ENCODE measurements at regions not wholly inside any gene's neighbourhood (a gene's known extent, or its start where the extent isn't known, plus 50 kb on each side); places are given as distances from the start of the nearest gene placed in this dataset.

DNA sequence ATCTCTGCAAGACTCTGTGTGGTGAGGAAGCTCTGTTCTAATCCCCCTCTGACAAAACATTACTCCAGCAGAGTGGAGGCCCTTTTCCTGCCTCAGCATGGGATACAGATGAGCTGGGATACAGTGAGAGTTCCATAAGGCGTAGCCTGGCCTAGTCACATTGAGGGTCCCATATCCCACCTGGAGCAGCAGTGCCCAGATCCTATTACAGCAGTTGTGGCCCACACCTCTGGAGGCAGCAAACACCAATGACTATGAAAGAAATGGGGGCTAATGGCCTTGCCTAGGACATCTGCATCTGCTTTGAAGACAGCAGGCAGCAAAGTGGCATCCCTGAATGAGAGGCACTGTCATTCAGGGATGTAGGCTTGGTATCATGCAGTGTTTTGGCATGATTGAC is 534.5 kb downstream of the TDRD15 start:
- TF ChIP-seq, protein P1, sequence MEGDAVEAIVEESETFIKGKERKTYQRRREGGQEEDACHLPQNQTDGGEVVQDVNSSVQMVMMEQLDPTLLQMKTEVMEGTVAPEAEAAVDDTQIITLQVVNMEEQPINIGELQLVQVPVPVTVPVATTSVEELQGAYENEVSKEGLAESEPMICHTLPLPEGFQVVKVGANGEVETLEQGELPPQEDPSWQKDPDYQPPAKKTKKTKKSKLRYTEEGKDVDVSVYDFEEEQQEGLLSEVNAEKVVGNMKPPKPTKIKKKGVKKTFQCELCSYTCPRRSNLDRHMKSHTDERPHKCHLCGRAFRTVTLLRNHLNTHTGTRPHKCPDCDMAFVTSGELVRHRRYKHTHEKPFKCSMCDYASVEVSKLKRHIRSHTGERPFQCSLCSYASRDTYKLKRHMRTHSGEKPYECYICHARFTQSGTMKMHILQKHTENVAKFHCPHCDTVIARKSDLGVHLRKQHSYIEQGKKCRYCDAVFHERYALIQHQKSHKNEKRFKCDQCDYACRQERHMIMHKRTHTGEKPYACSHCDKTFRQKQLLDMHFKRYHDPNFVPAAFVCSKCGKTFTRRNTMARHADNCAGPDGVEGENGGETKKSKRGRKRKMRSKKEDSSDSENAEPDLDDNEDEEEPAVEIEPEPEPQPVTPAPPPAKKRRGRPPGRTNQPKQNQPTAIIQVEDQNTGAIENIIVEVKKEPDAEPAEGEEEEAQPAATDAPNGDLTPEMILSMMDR (IDR thresholded peaks at IDR 0.05): no peak
- TF ChIP-seq, protein P2, sequence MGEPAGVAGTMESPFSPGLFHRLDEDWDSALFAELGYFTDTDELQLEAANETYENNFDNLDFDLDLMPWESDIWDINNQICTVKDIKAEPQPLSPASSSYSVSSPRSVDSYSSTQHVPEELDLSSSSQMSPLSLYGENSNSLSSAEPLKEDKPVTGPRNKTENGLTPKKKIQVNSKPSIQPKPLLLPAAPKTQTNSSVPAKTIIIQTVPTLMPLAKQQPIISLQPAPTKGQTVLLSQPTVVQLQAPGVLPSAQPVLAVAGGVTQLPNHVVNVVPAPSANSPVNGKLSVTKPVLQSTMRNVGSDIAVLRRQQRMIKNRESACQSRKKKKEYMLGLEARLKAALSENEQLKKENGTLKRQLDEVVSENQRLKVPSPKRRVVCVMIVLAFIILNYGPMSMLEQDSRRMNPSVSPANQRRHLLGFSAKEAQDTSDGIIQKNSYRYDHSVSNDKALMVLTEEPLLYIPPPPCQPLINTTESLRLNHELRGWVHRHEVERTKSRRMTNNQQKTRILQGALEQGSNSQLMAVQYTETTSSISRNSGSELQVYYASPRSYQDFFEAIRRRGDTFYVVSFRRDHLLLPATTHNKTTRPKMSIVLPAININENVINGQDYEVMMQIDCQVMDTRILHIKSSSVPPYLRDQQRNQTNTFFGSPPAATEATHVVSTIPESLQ (CRISPR knock-in tag; IDR thresholded peaks at IDR 0.05): no peak
- no peak for TF ChIP-seq ZNF423 (CRISPR knock-in tag; IDR thresholded peaks at IDR 0.05)
- no peak for TF ChIP-seq FOXP1 (CRISPR knock-in tag; IDR thresholded peaks at IDR 0.05; ENCODE audit: borderline replicate concordance)
- TF ChIP-seq ZNF219 (CRISPR knock-in tag; IDR thresholded peaks at IDR 0.05; ENCODE audit: borderline replicate concordance): no peak
- TF ChIP-seq, protein P3, sequence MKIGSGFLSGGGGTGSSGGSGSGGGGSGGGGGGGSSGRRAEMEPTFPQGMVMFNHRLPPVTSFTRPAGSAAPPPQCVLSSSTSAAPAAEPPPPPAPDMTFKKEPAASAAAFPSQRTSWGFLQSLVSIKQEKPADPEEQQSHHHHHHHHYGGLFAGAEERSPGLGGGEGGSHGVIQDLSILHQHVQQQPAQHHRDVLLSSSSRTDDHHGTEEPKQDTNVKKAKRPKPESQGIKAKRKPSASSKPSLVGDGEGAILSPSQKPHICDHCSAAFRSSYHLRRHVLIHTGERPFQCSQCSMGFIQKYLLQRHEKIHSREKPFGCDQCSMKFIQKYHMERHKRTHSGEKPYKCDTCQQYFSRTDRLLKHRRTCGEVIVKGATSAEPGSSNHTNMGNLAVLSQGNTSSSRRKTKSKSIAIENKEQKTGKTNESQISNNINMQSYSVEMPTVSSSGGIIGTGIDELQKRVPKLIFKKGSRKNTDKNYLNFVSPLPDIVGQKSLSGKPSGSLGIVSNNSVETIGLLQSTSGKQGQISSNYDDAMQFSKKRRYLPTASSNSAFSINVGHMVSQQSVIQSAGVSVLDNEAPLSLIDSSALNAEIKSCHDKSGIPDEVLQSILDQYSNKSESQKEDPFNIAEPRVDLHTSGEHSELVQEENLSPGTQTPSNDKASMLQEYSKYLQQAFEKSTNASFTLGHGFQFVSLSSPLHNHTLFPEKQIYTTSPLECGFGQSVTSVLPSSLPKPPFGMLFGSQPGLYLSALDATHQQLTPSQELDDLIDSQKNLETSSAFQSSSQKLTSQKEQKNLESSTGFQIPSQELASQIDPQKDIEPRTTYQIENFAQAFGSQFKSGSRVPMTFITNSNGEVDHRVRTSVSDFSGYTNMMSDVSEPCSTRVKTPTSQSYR (CRISPR knock-in tag; IDR thresholded peaks at IDR 0.05): no peak
- no peak for TF ChIP-seq TEAD4 (CRISPR knock-in tag; IDR thresholded peaks at IDR 0.05)
- TF ChIP-seq USF2 (CRISPR knock-in tag; IDR thresholded peaks at IDR 0.05): no peak
- no peak for TF ChIP-seq E2F4 (CRISPR knock-in tag; IDR thresholded peaks at IDR 0.05; ENCODE audit: borderline replicate concordance, low read depth)
- TF ChIP-seq MAX (CRISPR knock-in tag; IDR thresholded peaks at IDR 0.05): no peak
- no peak for TF ChIP-seq GRHL2 (CRISPR knock-in tag; IDR thresholded peaks at IDR 0.05; ENCODE audit: insufficient replicate concordance, severe bottlenecking)
- TF ChIP-seq, protein P4, sequence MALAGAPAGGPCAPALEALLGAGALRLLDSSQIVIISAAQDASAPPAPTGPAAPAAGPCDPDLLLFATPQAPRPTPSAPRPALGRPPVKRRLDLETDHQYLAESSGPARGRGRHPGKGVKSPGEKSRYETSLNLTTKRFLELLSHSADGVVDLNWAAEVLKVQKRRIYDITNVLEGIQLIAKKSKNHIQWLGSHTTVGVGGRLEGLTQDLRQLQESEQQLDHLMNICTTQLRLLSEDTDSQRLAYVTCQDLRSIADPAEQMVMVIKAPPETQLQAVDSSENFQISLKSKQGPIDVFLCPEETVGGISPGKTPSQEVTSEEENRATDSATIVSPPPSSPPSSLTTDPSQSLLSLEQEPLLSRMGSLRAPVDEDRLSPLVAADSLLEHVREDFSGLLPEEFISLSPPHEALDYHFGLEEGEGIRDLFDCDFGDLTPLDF (CRISPR knock-in tag; IDR thresholded peaks at IDR 0.05): no peak

Measured in WTC11 (cell line).